Liver (tissue), 8 donors: ENCODE measurements at regions not wholly inside any gene's neighbourhood (a gene's known extent, or its start where the extent isn't known, plus 50 kb on each side); places are given as distances from the start of the nearest gene placed in this dataset.

ENCODE experiments used
- DNase-seq: peaks from one replicate; pipeline ENCODE4 v3.0.0-alpha.2; 2017; ENCODE audit warnings: low spot score
- H3K27ac ChIP-seq, 2 donors: one replicate each; pipeline ENCODE4 v1.7.0; 2013; ENCODE audit warnings: inconsistent platforms in 2 of 2, low read length in 2 of 2, control low read depth in 1 of 2, low read depth in 1 of 2, mild to moderate bottlenecking in 1 of 2
- H3K27me3 ChIP-seq, 4 donors: one replicate each; pipeline versions ENCODE4 v1.6.1 to v1.7.0; 2013; ENCODE audit warnings: low read length in 3 of 4, inconsistent platforms in 1 of 4, mild to moderate bottlenecking in 1 of 4, moderate library complexity in 1 of 4; ENCODE audit not compliant: control insufficient read depth in 4 of 4, insufficient read depth in 4 of 4
- H3K36me3 ChIP-seq, 4 donors: one replicate each; pipeline versions ENCODE4 v1.6.1 to v1.7.0; 2013; ENCODE audit warnings: low read length in 3 of 4, mild to moderate bottlenecking in 3 of 4, low read depth in 1 of 4, moderate library complexity in 1 of 4; ENCODE audit not compliant: control insufficient read depth in 4 of 4, insufficient read depth in 3 of 4
- H3K4me1 ChIP-seq, 4 donors: one replicate each; pipeline versions ENCODE4 v1.6.1 to v1.7.0; 2013; ENCODE audit warnings: low read length in 3 of 4, mild to moderate bottlenecking in 3 of 4, moderate library complexity in 1 of 4; ENCODE audit not compliant: control insufficient read depth in 4 of 4, insufficient read depth in 4 of 4
- H3K4me3 ChIP-seq, 3 donors: one replicate each; pipeline versions ENCODE4 v1.6.1 to v1.7.0; 2013; ENCODE audit warnings: low read length in 3 of 3, control low read depth in 1 of 3, low read depth in 1 of 3, mild to moderate bottlenecking in 1 of 3
- H3K9ac ChIP-seq, 2 donors: one replicate each; pipeline ENCODE4 v1.7.0; 2013; ENCODE audit warnings: low read length in 2 of 2, mild to moderate bottlenecking in 2 of 2, moderate library complexity in 2 of 2, control low read depth in 1 of 2, low read depth in 1 of 2
- H3K9me3 ChIP-seq, 4 donors: one replicate each; pipeline versions ENCODE4 v1.6.1 to v1.7.0; 2013; ENCODE audit warnings: low read length in 3 of 4; ENCODE audit not compliant: control insufficient read depth in 4 of 4
- ATF3 ChIP-seq: IDR thresholded peaks from 2 replicates; pipeline ENCODE4 v1.6.1; 2016; ENCODE audit warnings: antibody characterized with exemption
- CTCF ChIP-seq: fragments of 150-350 bp; IDR thresholded peaks from 2 replicates; pipeline ENCODE4 v1.5.1; 2017; ENCODE audit warnings: improper control_type of control experiment, low read depth, low read length; ENCODE audit not compliant: missing input control
- EGR1 ChIP-seq, 2 donors: IDR thresholded peaks; 2 replicates each; pipeline ENCODE4 v1.6.1; 2016 to 2018; ENCODE audit warnings: antibody characterized with exemption in 2 of 2, low read depth in 2 of 2
- FOXA1 ChIP-seq: IDR thresholded peaks from 2 replicates; pipeline ENCODE4 v1.6.1; 2016; ENCODE audit warnings: antibody characterized with exemption
- FOXA2 ChIP-seq: IDR thresholded peaks from 2 replicates; pipeline ENCODE4 v1.6.1; 2016; ENCODE audit warnings: antibody characterized with exemption
- GABPA ChIP-seq, 2 donors: IDR thresholded peaks in 1 of 2; conservative IDR thresholded peaks in 1 of 2; 2 replicates each; pipeline ENCODE4 v1.6.1; 2016; ENCODE audit warnings: antibody characterized with exemption in 2 of 2, mild to moderate bottlenecking in 1 of 2, moderate library complexity in 1 of 2
- HNF4A ChIP-seq, 2 donors: conservative IDR thresholded peaks; 2 replicates each; pipeline ENCODE4 v1.6.1; 2016; ENCODE audit warnings: antibody characterized with exemption in 2 of 2, mild to moderate bottlenecking in 2 of 2
- HNF4G ChIP-seq: IDR thresholded peaks from 2 replicates; pipeline ENCODE4 v1.6.1; 2016; ENCODE audit warnings: antibody characterized with exemption
- JUND ChIP-seq, 2 donors: IDR thresholded peaks; 2 replicates each; pipeline ENCODE4 v1.6.1; 2016; ENCODE audit warnings: antibody characterized with exemption in 2 of 2
- MAX ChIP-seq: IDR thresholded peaks from 2 replicates; pipeline ENCODE4 v1.6.1; 2016; ENCODE audit warnings: antibody characterized with exemption
- NR2F2 ChIP-seq: IDR thresholded peaks from 2 replicates; pipeline ENCODE4 v1.6.1; 2016; ENCODE audit warnings: antibody characterized with exemption
- RAD21 ChIP-seq, 2 donors: IDR thresholded peaks; 2 replicates each; pipeline ENCODE4 v1.6.1; 2016; ENCODE audit warnings: antibody characterized with exemption in 2 of 2, mild to moderate bottlenecking in 2 of 2
- REST ChIP-seq: IDR thresholded peaks from 2 replicates; pipeline ENCODE4 v1.6.1; 2016; ENCODE audit warnings: antibody characterized with exemption, mild to moderate bottlenecking
- RXRA ChIP-seq, 2 donors: IDR thresholded peaks; 2 replicates each; pipeline ENCODE4 v1.6.1; 2017 to 2018; ENCODE audit warnings: antibody characterized with exemption in 2 of 2, mild to moderate bottlenecking in 1 of 2
- SP1 ChIP-seq: IDR thresholded peaks from 2 replicates; pipeline ENCODE4 v1.6.1; 2018; ENCODE audit warnings: antibody characterized with exemption, mild to moderate bottlenecking
- TAF1 ChIP-seq: conservative IDR thresholded peaks from 2 replicates; pipeline ENCODE4 v1.6.1; 2016; ENCODE audit warnings: antibody characterized with exemption, mild to moderate bottlenecking
- YY1 ChIP-seq: IDR thresholded peaks from 2 replicates; pipeline ENCODE4 v1.6.1; 2016; ENCODE audit warnings: antibody characterized with exemption, mild to moderate bottlenecking
- ZBTB33 ChIP-seq: IDR thresholded peaks from 2 replicates; pipeline ENCODE4 v1.6.1; 2016; ENCODE audit warnings: antibody characterized with exemption
- WGBS: extraction: QIAGEN DNeasy Blood & Tissue Kit; methylation state at CpG from one replicate; pipeline ENCODE4 v1.1.7; 2013; 5-methylcytosine and 5-hydroxymethylcytosine counted together
- donor health status: healthy.
- donor health status: healthy.
- donor health status: healthy.
- donor health status: healthy.
- donor health status: healthy.

- H3K9me3 ChIP-seq: no peaks in the 10 kb centered on the region
- H3K9ac ChIP-seq: no peak overlapping the region
- no peaks in the 10 kb centered on the region for H3K4me1 ChIP-seq
- no peaks in the 10 kb centered on the region for H3K36me3 ChIP-seq
- peaks cover 0 to 3% (median 0%) of the 10 kb centered on the region in 4 donors for H3K27me3 ChIP-seq
- TF ChIP-seq FOXA1 (no peak), SP1 (no peak), GABPA (IDR thresholded peaks at IDR 0.05 in 1 of 2, conservative IDR thresholded peaks at IDR 0.05 in 1 of 2) (no peak), JUND (IDR thresholded peaks at IDR 0.05) (no peak)
- WGBS: 58% methylated on average over 3 of the region's 3 CpGs
- no peak overlapping the region for H3K4me3 ChIP-seq
- H3K27ac ChIP-seq: no peak overlapping the region
- DNase-seq: no peak
These were observed 90.7 kb upstream of the EPHA4 start for GRCh38 chr2:221662689-221663391.

- H3K4me3 ChIP-seq: no peak overlapping the region
- no peaks in the 10 kb centered on the region for H3K4me1 ChIP-seq
- no peak for DNase-seq
- H3K9ac ChIP-seq: no peak overlapping the region
- TF ChIP-seq MAX (no peak), EGR1 (IDR thresholded peaks at IDR 0.05; ENCODE audit: low read depth in 2 of 2) (no peak), RXRA (IDR thresholded peaks at IDR 0.05) (no peak), TAF1 (no peak), CTCF (no peak), FOXA1 (no peak), HNF4A (conservative IDR thresholded peaks at IDR 0.05) (no peak), NR2F2 (no peak), JUND (IDR thresholded peaks at IDR 0.05) (no peak), YY1 (no peak), REST (no peak), ZBTB33 (no peak), HNF4G (no peak), FOXA2 (no peak), RAD21 (IDR thresholded peaks at IDR 0.05) (no peak), SP1 (no peak), ATF3 (no peak), GABPA (IDR thresholded peaks at IDR 0.05 in 1 of 2, conservative IDR thresholded peaks at IDR 0.05 in 1 of 2) (no peak)
- no peaks in the 10 kb centered on the region for H3K27me3 ChIP-seq
- peaks cover 0 to 4% (median 0%) of the 10 kb centered on the region in 4 donors for H3K9me3 ChIP-seq
- H3K27ac ChIP-seq: no peak overlapping the region
- no peaks in the 10 kb centered on the region for H3K36me3 ChIP-seq
- WGBS: 69% methylated on average over 1 of the region's 1 CpG
These were observed 85.7 kb upstream of the EPHA4 start for GRCh38 chr2:221657806-221658205.
